IPS-20b (cell line): ENCODE measurements at regions not wholly inside any gene's neighbourhood (a gene's known extent, or its start where the extent isn't known, plus 50 kb on each side); places are given as distances from the start of the nearest gene placed in this dataset.

Experiments used
- H3K27ac ChIP-seq: one replicate; pipeline ENCODE4 v1.5.1; 2013; ENCODE audit warnings: low read length
- H3K27me3 ChIP-seq: 2 replicates; pipeline ENCODE4 v1.6.1; 2013; ENCODE audit warnings: mild to moderate bottlenecking, low read length, inconsistent platforms; ENCODE audit not compliant: insufficient read depth
- H3K36me3 ChIP-seq: 2 replicates; pipeline ENCODE4 v1.6.1; 2013; ENCODE audit warnings: low read depth, mild to moderate bottlenecking, inconsistent platforms, low read length, moderate library complexity; ENCODE audit not compliant: insufficient read depth
- H3K4me1 ChIP-seq: 2 replicates; pipeline ENCODE4 v1.6.1; 2013; ENCODE audit warnings: mild to moderate bottlenecking, control low read depth, inconsistent platforms, low read length, moderate library complexity; ENCODE audit not compliant: insufficient read depth
- H3K4me3 ChIP-seq: 2 replicates; pipeline ENCODE4 v1.5.1; 2013; ENCODE audit warnings: mild to moderate bottlenecking, low read length, inconsistent platforms
- H3K9ac ChIP-seq: 2 replicates; pipeline ENCODE4 v1.6.1; 2013; ENCODE audit warnings: low read depth, mild to moderate bottlenecking, inconsistent platforms, low read length, moderate library complexity
- H3K9me3 ChIP-seq: 2 replicates; pipeline ENCODE4 v1.6.1; 2013; ENCODE audit warnings: mild to moderate bottlenecking, low read depth, low read length, inconsistent platforms; ENCODE audit not compliant: insufficient read depth

- no peaks in the 10 kb centered on the region for H3K27me3 ChIP-seq
- no peak overlapping the region for H3K4me3 ChIP-seq
- H3K9me3 ChIP-seq: no peaks in the 10 kb centered on the region
- H3K9ac ChIP-seq: no peak overlapping the region
- no peak overlapping the region for H3K27ac ChIP-seq
- no peaks in the 10 kb centered on the region for H3K4me1 ChIP-seq
- H3K36me3 ChIP-seq: no peaks in the 10 kb centered on the region
These were observed 315.7 kb downstream of the GPR37 start for GRCh38 chr7:124449896-124450295.

GRCh38 chr7:124444696-124445480, 320.7 kb downstream of the GPR37 start:
- no peaks in the 10 kb centered on the region for H3K4me1 ChIP-seq
- no peaks in the 10 kb centered on the region for H3K27me3 ChIP-seq
- H3K27ac ChIP-seq: no peak overlapping the region
- H3K9ac ChIP-seq: no peak overlapping the region
- H3K9me3 ChIP-seq: no peaks in the 10 kb centered on the region
- no peaks in the 10 kb centered on the region for H3K36me3 ChIP-seq
- H3K4me3 ChIP-seq: no peak overlapping the region

- Histone ChIP-seq H3K9ac (no peak overlapping the region), H3K27me3 (no peaks in the 10 kb centered on the region), H3K36me3 (no peaks in the 10 kb centered on the region), H3K27ac (no peak overlapping the region), H3K9me3 (no peaks in the 10 kb centered on the region), H3K4me3 (no peak overlapping the region), H3K4me1 (no peaks in the 10 kb centered on the region)
These were observed 321.8 kb downstream of the GPR37 start for GRCh38 chr7:124443762-124444161.

GRCh38 chr7:124440081-124440480, 325.5 kb downstream of the GPR37 start:
- H3K9ac ChIP-seq: no peak overlapping the region
- no peaks in the 10 kb centered on the region for H3K4me1 ChIP-seq
- no peaks in the 10 kb centered on the region for H3K9me3 ChIP-seq
- no peak overlapping the region for H3K4me3 ChIP-seq
- no peaks in the 10 kb centered on the region for H3K36me3 ChIP-seq
- H3K27ac ChIP-seq: no peak overlapping the region
- no peaks in the 10 kb centered on the region for H3K27me3 ChIP-seq

GRCh38 chr7:124432009-124432578, 333.5 kb downstream of the GPR37 start:
- Histone ChIP-seq H3K9me3 (no peaks in the 10 kb centered on the region), H3K27ac (no peak overlapping the region)

GRCh38 chr7:124429923-124430322, 335.7 kb downstream of the GPR37 start:
- H3K9ac ChIP-seq: no peak overlapping the region
- H3K36me3 ChIP-seq: no peaks in the 10 kb centered on the region
- H3K9me3 ChIP-seq: no peaks in the 10 kb centered on the region
- H3K27me3 ChIP-seq: no peaks in the 10 kb centered on the region
- no peaks in the 10 kb centered on the region for H3K4me1 ChIP-seq
- no peak overlapping the region for H3K4me3 ChIP-seq
- H3K27ac ChIP-seq: no peak overlapping the region

More at GRCh38 chr7:124432009-124432578, 333.5 kb downstream of the GPR37 start:
- H3K4me3 ChIP-seq: no peak overlapping the region
- H3K4me1 ChIP-seq: no peaks in the 10 kb centered on the region
- H3K9ac ChIP-seq: no peak overlapping the region
- H3K36me3 ChIP-seq: no peaks in the 10 kb centered on the region
- no peaks in the 10 kb centered on the region for H3K27me3 ChIP-seq

GRCh38 chr7:124428781-124429180, 336.8 kb downstream of the GPR37 start:
- Histone ChIP-seq H3K9me3 (no peaks in the 10 kb centered on the region), H3K4me3 (no peak overlapping the region), H3K9ac (no peak overlapping the region), H3K4me1 (no peaks in the 10 kb centered on the region), H3K27ac (no peak overlapping the region), H3K36me3 (no peaks in the 10 kb centered on the region), H3K27me3 (no peaks in the 10 kb centered on the region)

- Histone ChIP-seq H3K4me1 (no peaks in the 10 kb centered on the region), H3K4me3 (no peak overlapping the region), H3K27ac (no peak overlapping the region), H3K36me3 (no peaks in the 10 kb centered on the region), H3K27me3 (no peaks in the 10 kb centered on the region), H3K9me3 (no peaks in the 10 kb centered on the region), H3K9ac (no peak overlapping the region)
These were observed 339.0 kb downstream of the GPR37 start for GRCh38 chr7:124426621-124427020.

GRCh38 chr7:124423863-124424262, 341.7 kb downstream of the GPR37 start:
- Histone ChIP-seq H3K4me1 (no peaks in the 10 kb centered on the region), H3K27me3 (no peaks in the 10 kb centered on the region)

GRCh38 chr7:124422081-124422480, 343.5 kb downstream of the GPR37 start:
- Histone ChIP-seq H3K27ac (no peak overlapping the region), H3K4me3 (no peak overlapping the region), H3K9ac (no peak overlapping the region), H3K9me3 (no peaks in the 10 kb centered on the region), H3K27me3 (no peaks in the 10 kb centered on the region), H3K36me3 (no peaks in the 10 kb centered on the region), H3K4me1 (no peaks in the 10 kb centered on the region)

More at GRCh38 chr7:124423863-124424262, 341.7 kb downstream of the GPR37 start:
- Histone ChIP-seq H3K9me3 (no peaks in the 10 kb centered on the region), H3K9ac (no peak overlapping the region), H3K36me3 (no peaks in the 10 kb centered on the region), H3K4me3 (no peak overlapping the region), H3K27ac (no peak overlapping the region)

GRCh38 chr7:124420367-124420766, 345.2 kb downstream of the GPR37 start:
- Histone ChIP-seq H3K4me1 (no peaks in the 10 kb centered on the region), H3K9me3 (no peaks in the 10 kb centered on the region), H3K9ac (no peak overlapping the region), H3K27me3 (no peaks in the 10 kb centered on the region), H3K36me3 (no peaks in the 10 kb centered on the region), H3K27ac (no peak overlapping the region), H3K4me3 (no peak overlapping the region)

- Histone ChIP-seq H3K27ac (no peak overlapping the region), H3K36me3 (no peaks in the 10 kb centered on the region), H3K27me3 (no peaks in the 10 kb centered on the region), H3K9me3 (no peaks in the 10 kb centered on the region), H3K4me1 (no peaks in the 10 kb centered on the region), H3K9ac (no peak overlapping the region), H3K4me3 (no peak overlapping the region)
These were observed 352.6 kb downstream of the GPR37 start for GRCh38 chr7:124413029-124413428.
